Type B pancreatic cell (in vitro differentiated cells): ENCODE measurements at regions not wholly inside any gene's neighbourhood (a gene's known extent, or its start where the extent isn't known, plus 50 kb on each side); places are given as distances from the start of the nearest gene placed in this dataset.
A peak's percentile ranks its signal among the peaks of the same experiment; 100 is the strongest.

Source experiments
- DNase-seq: peaks from one replicate; pipeline ENCODE4 v3.0.0; 2021; ENCODE audit warnings: mixed read lengths; ENCODE audit not compliant: unreplicated experiment; ENCODE audit errors: extremely low spot score
- H3K27ac Mint-ChIP-seq: 2 replicates; pipeline ENCODE4 v1.8.0; 2021; ENCODE audit warnings: mild to moderate bottlenecking, mixed read lengths
- H3K27me3 Mint-ChIP-seq: 2 replicates; pipeline ENCODE4 v1.8.0; 2021; ENCODE audit warnings: mixed read lengths
- H3K36me3 Mint-ChIP-seq: 2 replicates; pipeline ENCODE4 v1.8.0; 2021; ENCODE audit warnings: mixed read lengths
- H3K4me1 Mint-ChIP-seq: one replicate; pipeline ENCODE4 v1.8.0; 2021; ENCODE audit warnings: mixed read lengths; ENCODE audit not compliant: unreplicated experiment
- H3K4me3 Mint-ChIP-seq: 2 replicates; pipeline ENCODE4 v1.8.0; 2021; ENCODE audit warnings: mild to moderate bottlenecking, mixed read lengths
- H3K9me3 Mint-ChIP-seq: 2 replicates; pipeline ENCODE4 v1.8.0; 2021; ENCODE audit warnings: mixed read lengths
- CTCF ChIP-seq: fragments of 200-600 bp; sonication (generic); conservative IDR thresholded peaks from 2 replicates; pipeline ENCODE4 v1.5.0; 2021; ENCODE audit warnings: antibody characterized with exemption, mild to moderate bottlenecking

GRCh38 chr2:156088587-156088986 is 243.9 kb downstream of the NR4A2 start:
- Mint-ChIP-seq H3K9me3 (no peaks in the 10 kb centered on the region), H3K36me3 (peaks cover 4% of the 10 kb centered on the region), H3K27ac (no peak overlapping the region), H3K4me3 (no peak overlapping the region), H3K4me1 (no peaks in the 10 kb centered on the region), H3K27me3 (no peaks in the 10 kb centered on the region)
- TF ChIP-seq CTCF, result no peak
- DNase-seq, result no peak

DNA sequence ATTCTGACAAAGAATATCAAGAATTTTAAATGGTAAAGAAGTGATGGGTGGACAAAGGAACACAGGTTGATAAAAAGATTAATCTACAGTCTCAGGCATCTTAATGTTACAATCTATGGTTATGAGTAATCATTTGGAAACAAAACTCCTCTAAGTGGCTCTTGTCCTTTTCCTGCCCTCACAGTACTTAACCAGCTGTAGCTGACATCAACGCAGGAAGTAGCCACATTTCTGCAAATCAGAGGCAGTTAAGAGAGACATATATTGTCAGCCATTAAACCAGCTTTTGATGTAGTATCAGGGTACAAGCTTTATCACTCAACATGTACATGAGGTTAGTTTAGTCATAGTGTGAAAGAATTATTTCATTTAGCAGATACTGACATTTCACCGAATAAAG is 244.6 kb downstream of the NR4A2 start:
- H3K36me3 Mint-ChIP-seq, result peaks cover 4% of the 10 kb centered on the region
- peaks cover 6% of the 10 kb centered on the region for H3K9me3 Mint-ChIP-seq
- DNase-seq, result no peak
- no peak overlapping the region for H3K4me3 Mint-ChIP-seq
- H3K4me1 Mint-ChIP-seq, result no peaks in the 10 kb centered on the region
- TF ChIP-seq CTCF, result no peak
- H3K27me3 Mint-ChIP-seq, result no peaks in the 10 kb centered on the region
- H3K27ac Mint-ChIP-seq, result no peak overlapping the region

- H3K4me3 Mint-ChIP-seq, result no peak overlapping the region
- DNase-seq, result no peak
- H3K27ac Mint-ChIP-seq, result no peak overlapping the region
- TF ChIP-seq CTCF, result no peak
- H3K4me1 Mint-ChIP-seq, result no peaks in the 10 kb centered on the region
- no peaks in the 10 kb centered on the region for H3K27me3 Mint-ChIP-seq
- peaks cover 22% of the 10 kb centered on the region for H3K9me3 Mint-ChIP-seq
- H3K36me3 Mint-ChIP-seq, result peaks cover 9% of the 10 kb centered on the region
Observed at GRCh38 chr2:156083763-156084493, 248.6 kb downstream of the NR4A2 start.

GRCh38 chr2:156079845-156080244 is 252.7 kb downstream of the NR4A2 start:
- no peak overlapping the region for H3K27ac Mint-ChIP-seq
- H3K36me3 Mint-ChIP-seq, result peaks cover 9% of the 10 kb centered on the region
- no peak for TF ChIP-seq CTCF
- no peaks in the 10 kb centered on the region for H3K27me3 Mint-ChIP-seq
- no peak for DNase-seq
- no peaks in the 10 kb centered on the region for H3K4me1 Mint-ChIP-seq
- H3K9me3 Mint-ChIP-seq, result peaks cover 22% of the 10 kb centered on the region
- no peak overlapping the region for H3K4me3 Mint-ChIP-seq

GRCh38 chr2:156077041-156077742 is 255.3 kb downstream of the NR4A2 start:
- no peak for TF ChIP-seq CTCF
- H3K27me3 Mint-ChIP-seq, result no peaks in the 10 kb centered on the region
- peak overlapping the region; percentile 55 for H3K27ac Mint-ChIP-seq
- no peak for DNase-seq
- H3K4me3 Mint-ChIP-seq, result no peak overlapping the region
- H3K4me1 Mint-ChIP-seq, result no peaks in the 10 kb centered on the region
- peaks cover 5% of the 10 kb centered on the region for H3K36me3 Mint-ChIP-seq
- peaks cover 15% of the 10 kb centered on the region for H3K9me3 Mint-ChIP-seq
